HG02759 (cell line): ENCODE measurements at regions not wholly inside any gene's neighbourhood (a gene's known extent, or its start where the extent isn't known, plus 50 kb on each side); places are given as distances from the start of the nearest gene placed in this dataset.

ENCODE experiments used
- ATAC-seq: cut with Tn5 transposase; IDR thresholded peaks from one replicate; pipeline ENCODE4 v1.9.1; 2021; ENCODE audit warnings: mild to moderate bottlenecking, moderate library complexity; ENCODE audit not compliant: unreplicated experiment

GRCh38 chr3:195005759-195006510 lies 265.0 kb downstream of the XXYLT1 start:
- ATAC-seq, result no peak

GRCh38 chr3:195007151-195007550 lies 263.8 kb downstream of the XXYLT1 start:
- ATAC-seq, result no peak

- ATAC-seq, result no peak
Measured at GRCh38 chr3:195007766-195008165, 263.2 kb downstream of the XXYLT1 start.

GRCh38 chr3:195008816-195009215 lies 262.1 kb downstream of the XXYLT1 start:
- no peak for ATAC-seq

GRCh38 chr3:195009616-195010015 lies 261.3 kb downstream of the XXYLT1 start:
- ATAC-seq, result no peak

GRCh38 chr3:195010551-195011100 lies 260.3 kb downstream of the XXYLT1 start:
- ATAC-seq, result no peak

- ATAC-seq, result no peak
Measured at GRCh38 chr3:195011231-195011834, 259.6 kb downstream of the XXYLT1 start.

- no peak for ATAC-seq
Measured at GRCh38 chr3:195012100-195012499, 258.9 kb downstream of the XXYLT1 start.

GRCh38 chr3:195012571-195012970 lies 258.4 kb downstream of the XXYLT1 start:
- ATAC-seq, result no peak

- ATAC-seq, result no peak
Measured at GRCh38 chr3:195013411-195014361, 257.3 kb downstream of the XXYLT1 start.

- no peak for ATAC-seq
Measured at GRCh38 chr3:195015021-195015420, 255.9 kb downstream of the XXYLT1 start.

- no peak for ATAC-seq
Measured at GRCh38 chr3:195017151-195017550, 253.8 kb downstream of the XXYLT1 start.
